ENCODE measurements at regions not wholly inside any gene's neighbourhood (a gene's known extent, or its start where the extent isn't known, plus 50 kb on each side); places are given as distances from the start of the nearest gene placed in this dataset.
"Not testable (repeated sequence)": the region's sequence is repeated elsewhere in the genome, so short reads cannot be mapped to it uniquely, and the experiment has no call there.

DNA sequence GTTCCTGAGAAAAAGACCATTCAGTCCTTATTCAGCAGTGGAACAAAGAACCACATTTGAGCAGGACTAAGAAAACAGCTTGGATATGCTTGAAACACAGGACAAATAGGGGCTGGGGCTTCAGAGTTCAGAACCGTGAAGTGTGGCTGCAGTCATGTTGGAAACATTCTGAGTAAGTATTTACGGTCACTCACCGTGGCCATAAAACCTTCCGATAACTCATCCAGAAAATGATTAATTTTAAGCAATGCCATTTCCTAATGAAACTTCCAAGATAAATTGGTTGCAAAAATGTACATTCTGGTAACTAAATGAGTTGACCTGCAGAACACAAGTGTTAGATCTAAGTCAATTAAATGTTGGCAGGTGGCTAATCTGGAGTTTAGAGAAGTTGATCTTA is 279.2 kb downstream of the CXCL12 start:
- no peak for DNase-seq (ENCODE audit: low read depth in 3 of 3)

DNA sequence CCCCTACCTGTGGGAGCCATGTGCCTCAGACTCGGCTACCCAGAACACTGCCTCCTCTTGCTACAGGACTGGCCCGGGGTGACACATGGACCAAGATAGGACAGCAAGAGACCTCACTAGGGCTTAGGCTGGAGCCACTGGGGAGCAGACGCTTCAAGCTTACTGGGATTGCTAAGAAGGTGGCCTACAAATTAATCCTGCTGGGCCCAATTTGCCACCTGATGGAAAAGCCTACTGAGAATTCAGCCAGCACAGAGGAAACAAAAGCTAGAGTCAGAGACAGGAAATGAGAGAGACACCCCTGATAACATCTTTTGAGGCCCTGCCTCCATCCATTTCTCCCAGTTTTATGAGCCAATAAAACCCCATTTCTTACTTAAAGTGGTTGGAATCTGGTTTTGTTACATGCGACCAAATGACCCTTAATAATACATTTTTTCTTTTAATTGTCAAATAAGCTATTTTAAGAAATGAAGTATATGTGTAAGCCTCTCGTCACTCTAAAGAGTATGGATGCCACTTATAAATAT is 282.1 kb downstream of the CXCL12 start:
- DNase-seq (ENCODE audit: low read depth in 3 of 3) = no peak

DNA sequence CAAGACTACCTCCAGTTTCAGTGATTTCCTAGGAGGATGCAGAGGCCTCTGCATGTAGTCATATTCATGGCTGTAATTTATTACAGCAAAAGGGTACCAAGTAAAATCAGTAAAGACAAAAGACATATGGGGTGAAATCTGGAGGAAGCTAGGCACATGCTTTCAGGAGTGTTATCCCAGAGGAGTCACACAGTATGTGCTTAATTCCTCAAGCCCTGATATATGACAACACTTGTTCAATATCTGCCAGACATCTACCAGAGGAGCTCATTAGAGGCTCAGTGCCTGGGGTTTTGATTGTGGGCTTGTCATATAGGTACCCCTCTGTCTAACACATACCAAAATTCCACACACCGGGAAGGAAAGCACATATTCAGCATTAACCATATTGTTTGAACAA is 283.8 kb downstream of the CXCL12 start:
- DNase-seq (ENCODE audit: low read depth in 3 of 3) = no peak

DNA sequence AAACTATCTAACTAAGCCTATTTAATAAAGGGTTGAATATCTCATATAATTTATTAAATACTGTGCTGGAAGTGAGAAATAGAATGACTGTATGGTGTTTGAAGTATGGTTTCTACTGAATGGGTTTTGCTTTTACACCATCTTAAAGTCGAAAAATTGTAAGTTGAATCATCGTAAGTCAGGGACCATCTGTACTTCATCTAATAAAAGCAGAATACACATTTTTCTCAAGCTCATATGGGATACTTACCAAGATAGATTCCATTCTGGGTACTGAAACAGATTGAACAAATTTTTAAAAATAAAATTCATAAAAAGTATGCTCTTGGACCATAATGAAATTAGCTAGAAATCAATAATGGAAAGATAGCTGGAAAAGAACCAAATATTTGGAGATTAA is 285.4 kb downstream of the CXCL12 start:
- DNase-seq (ENCODE audit: low read depth in 3 of 3) = no peak

DNA sequence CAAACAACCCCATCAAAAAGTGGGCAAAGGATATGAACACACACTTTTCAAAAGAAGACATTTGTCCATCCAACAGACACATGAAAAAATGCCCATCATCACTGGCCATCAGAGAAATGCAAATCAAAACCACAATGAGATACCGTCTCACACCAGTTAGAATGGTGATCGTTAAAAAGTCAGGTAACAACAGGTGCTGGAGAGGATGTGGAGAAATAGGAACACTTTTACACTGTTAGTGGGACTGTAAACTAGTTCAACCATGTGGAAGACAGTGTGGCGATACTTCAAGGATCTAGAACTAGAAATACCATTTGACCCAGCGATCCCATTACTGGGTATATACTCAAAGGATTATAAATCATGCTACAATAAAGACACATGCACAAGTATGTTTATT is 288.7 kb downstream of the CXCL12 start:
- not testable (repeated sequence) for DNase-seq (ENCODE audit: low read depth in 3 of 3)

DNA sequence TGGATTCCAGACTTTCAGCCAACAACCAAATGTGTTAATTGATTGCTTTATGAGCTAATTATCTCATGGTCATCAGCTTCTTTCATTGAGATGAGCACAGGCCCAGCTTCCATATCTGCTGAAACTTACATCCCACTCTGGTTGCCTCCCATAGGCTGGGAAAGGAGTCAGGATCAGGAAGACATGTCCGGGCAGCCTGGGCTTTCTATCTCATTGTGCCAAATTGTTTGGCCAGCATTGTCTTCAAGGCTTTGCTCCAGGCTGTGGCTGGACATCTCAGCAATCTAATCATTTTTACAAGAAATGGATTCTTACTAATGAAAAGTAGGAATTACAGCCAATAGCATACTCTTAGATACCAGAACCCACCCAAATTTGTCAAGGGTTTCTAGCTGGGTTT is 295.2 kb downstream of the CXCL12 start:
- DNase-seq (ENCODE audit: low read depth in 3 of 3) = no peak

DNA sequence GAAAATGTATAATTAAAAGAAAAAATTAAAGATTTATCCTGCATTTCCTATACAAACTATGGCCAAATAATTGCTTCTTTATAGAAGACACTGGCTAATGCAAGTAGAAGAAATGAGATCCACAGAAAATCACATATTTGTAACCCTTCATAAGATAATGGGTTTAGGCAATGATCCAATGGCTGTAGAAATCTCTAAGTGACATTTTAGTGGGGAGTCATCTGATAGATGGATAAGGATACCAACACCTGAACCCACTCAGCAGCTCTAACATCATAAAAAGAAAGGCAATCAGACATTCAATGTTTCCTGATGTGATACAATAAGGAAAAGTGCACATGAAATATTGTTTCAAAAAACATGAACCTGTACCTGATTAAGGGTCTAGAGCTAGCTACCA is 297.5 kb downstream of the CXCL12 start:
- DNase-seq (ENCODE audit: low read depth in 3 of 3) = no peak

DNA sequence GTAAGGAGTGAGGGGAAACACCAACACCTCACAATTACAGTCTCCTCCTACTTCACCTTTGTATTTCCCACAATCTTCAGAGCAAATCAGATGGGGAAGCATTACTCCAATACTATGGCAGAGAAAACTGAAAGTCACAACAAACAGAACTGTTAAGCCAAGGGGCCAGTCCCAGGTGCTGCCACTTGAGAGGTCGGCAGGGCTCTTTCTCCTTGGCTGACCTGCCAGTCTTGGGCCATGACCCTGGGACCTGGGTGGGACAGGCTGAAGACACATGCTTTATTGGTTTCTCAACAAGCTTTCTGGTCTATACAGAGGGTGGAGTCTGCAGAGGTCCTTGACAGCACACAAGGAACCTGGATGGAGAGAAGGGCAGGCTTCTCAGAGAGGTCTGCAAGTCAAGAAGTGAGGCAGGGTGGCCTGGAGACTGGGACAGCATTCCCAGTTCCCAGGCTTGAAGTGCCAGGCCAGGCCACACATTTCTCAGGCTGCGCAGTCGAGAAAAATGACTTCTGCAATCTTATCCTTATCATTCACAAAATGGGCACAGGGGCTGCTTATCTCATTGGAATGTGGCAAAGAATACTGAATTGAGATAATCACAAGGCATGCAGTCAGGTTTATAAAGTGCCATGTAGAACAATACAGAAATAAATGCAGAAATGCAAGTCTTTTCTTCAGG is 301.0 kb downstream of the CXCL12 start:
- no peak for DNase-seq (ENCODE audit: low read depth in 3 of 3)

DNA sequence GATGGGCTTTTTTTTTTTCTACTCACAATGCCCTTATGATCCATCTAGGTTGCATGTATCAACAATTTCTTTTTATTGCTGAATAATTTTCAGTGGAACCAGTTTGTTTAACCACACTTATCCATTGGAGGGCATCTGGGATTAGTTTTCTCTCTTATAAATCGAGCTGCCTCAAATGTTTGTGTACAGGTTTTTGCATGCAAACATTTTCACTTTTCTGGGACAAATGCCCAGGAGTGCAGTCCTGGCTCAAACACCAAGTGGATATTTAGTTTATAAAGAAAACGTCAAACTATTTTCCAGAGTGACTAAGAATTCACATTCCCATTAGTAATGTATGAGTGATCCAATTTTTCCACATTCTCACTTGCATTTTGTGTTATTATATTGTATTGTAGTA is 313.4 kb downstream of the CXCL12 start:
- DNase-seq (ENCODE audit: low read depth in 3 of 3) = no peak

DNA sequence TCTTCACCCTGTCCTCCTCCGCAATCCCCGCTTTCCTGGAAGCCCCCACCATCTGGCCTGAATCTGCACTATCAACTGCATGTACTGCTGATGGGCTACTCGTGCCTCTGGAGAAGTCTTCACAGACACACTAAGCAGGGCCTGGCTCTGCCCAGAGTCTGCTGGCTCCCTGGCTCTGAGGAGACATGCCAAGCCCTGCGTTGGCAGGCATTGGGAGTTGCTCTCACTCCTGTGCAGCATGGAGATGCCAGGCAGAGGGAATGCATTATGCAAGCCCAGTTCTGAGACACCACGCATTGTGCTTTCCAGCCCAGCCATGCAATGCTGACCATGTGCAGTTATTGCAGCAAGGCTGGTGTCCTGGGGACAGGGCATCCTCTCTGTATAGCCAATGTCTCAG is 314.6 kb downstream of the CXCL12 start:
- no peak for DNase-seq (ENCODE audit: low read depth in 3 of 3)

DNA sequence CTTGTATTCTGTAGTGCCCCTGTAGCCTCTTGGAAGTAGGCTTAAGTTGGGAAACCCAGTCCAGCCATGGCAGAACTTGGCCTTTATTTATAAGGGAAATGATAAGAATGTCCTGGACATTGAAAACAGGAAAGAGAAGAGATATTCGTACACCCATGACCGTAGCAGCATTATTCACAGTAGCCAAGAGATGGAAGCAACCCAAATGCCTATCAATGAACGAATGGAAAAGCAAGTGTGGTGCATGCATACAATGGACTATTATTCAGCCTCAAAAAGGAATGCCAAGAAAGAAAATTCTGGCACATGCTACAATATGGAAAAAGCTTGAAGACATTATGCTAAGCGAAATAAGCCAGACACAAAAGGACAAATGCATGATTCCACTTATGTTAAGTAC is 315.3 kb downstream of the CXCL12 start:
- DNase-seq (ENCODE audit: low read depth in 3 of 3) = no peak

DNA sequence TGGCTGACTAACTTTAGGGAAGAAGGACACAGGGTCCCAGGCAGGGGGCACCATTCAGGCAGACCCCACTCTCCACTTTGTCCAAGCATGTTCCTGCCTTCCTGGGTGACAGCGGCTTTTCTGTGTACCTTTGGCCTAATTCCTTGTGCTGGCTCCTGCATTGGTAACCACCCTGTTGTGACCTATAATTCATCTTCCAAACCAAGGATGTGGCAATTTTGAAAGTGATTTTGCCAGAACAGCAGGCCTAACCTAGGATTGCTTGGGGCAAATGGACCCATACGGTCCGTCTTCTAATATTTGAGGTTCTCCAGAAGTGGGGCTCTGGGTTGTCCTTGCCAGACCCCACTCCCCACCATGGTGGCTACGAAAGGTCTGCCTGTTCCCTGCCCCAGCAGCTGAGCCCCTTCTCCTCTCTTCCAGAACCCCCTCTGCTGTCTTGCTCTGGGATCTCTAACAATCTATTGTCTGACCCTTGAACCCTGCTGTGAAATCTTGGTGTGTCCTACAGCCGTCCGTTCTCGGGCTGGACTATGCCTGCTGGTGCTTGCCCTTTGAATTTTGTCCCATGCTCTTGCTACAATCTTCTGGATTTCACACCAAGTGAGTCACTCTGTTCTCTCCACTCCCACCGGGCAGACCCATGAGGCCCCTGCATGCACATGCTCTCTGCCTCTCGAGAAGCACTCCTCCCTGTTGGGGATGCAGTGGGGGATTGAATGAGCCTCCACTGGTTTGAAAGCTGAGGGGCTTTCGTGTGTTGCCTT is 316.0 kb downstream of the CXCL12 start:
- no peak for DNase-seq (ENCODE audit: low read depth in 3 of 3)

DNA sequence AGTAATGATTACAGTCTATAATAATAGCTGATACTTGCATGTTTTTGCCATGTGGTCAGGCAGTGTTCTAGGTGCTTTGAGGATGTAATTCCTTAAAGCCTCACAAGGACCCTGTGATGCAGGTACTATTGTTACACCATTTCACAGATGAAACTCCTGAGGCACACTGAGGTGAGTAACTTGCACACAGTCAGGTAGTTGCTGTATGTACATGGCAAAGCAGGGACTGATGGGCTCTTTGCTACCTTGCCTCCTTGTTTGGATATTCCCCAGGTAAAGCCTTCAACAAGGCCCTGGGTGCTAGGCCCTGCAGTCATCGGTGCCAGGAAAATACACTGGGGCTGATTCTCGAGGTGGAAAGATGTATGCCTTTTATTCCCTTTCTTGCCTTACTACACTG is 317.5 kb downstream of the CXCL12 start:
- DNase-seq (ENCODE audit: low read depth in 3 of 3) = no peak

DNA sequence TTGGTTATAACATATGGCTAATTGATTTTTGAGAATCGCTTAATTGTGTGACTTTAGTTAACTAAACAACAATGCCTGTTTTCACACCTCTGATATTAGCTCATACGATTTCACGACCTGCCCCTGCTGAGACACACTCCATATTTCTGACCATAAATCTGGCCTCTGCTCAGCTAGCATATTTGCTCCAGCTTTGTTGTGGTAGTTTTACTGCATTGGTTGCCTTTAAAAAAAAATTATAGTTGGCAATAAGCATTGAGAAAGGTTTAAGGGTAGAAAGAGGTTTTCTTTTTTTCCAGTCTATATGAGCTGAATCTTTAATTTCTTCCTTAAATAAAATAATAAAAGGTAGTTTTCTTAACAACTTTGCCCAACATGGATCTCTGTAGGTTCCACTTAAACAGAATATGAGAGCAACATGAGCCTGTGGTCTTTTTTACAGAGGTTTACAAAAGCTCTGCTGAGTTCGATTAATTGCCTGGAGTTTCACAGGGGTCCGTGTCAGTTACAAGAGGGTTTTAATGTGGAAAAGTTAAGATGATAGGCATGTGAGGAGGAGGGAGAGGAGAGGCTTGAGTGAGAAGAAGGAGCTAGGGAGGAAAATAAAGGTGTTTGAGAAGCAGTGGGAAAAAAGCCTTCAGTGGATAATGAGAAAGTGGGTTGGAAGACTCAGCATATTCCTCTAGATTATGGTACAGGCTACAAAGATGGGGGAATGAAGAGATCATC is 318.2 kb downstream of the CXCL12 start:
- no peak for DNase-seq (ENCODE audit: low read depth in 3 of 3)

DNA sequence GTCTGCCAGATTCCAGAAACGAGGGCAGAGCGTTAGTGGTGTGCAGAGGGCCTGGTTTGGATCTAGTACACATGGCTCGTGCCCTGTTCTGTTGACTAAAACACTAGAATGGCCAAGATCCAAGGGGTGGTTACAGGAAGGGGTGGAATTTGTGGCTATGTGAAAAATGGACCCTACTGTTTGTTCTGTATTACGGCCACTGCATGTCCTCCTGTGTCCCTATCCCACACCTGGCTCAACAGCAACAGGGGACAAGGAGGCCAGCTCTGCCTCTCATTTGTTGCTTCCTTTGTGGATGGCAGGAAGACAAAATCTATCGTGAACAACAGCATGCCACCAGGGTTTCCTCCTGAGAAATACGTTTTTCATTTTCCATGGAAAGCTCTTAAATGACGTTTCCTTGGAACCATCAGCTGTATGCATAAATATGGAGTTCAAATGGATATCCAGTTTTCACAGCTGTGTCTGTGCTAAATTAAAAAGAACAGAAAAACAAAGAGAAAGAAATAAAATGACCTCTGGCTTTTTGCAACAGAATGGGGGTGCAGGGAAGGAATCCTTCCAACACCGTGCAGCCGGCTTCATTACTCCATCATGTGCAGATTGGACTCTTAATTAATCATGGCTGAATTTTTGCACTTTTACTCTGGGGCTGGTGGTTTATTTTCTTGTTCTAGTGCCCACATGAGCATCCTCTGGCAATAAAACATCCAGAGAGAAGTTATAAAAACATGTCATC is 318.9 kb downstream of the CXCL12 start:
- no peak for DNase-seq (ENCODE audit: low read depth in 3 of 3)

DNA sequence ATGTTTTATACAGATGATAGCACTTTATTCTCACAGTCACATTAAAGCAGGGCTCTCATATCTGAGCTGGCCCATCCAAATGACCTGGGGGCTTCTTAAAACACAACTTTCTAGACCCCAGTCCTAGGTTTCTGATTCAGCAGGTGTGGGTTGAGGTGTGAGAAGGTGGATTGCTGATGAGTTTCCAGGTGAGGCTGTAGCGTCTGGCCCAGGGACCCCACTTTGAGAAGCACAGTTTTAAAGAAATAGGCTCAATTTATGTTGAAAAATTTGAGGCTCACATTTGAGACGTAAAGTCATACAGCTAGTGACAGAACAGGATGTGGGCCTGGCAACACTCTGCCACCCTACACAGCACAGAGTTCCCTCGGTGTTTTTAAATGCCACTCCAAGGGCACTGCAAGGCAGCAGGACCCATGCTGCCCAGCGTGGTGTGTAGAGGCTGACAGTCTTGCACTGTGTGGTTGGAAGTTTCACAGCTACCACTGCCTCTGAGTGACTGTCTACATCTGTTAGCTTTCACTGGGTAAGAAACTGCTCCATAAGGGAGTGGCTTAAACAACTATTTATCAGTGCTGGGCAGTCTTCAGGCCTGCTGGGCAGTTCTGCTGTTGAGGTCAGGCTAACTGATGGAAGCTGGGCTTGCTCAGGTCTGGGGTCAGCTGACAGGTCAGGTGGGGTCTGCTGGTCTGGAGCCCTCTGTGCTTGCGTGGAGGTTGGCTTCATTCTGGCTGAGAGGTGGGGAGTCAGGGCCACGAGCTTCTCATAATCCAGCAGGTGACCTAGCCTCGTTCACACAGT is 319.7 kb downstream of the CXCL12 start:
- no peak for DNase-seq (ENCODE audit: low read depth in 3 of 3)

DNA sequence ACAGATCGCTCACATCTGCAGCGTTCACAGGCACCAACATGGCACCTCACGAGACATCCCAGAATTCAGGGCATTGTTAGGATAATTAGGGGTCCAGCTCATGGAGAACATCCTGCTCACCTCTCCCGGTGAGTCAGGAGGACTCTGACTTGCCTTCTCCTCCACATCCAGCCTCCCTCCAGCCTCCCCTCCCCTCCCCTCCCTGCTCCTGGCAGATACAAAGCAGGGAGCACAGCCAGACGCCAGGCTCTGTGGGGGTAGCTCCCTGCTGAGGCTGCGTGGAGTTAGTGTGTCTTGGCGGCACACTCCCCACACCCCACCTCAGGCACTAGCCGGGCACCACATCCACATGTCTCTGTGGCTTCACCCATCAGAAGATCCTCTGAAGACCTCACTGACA is 320.6 kb downstream of the CXCL12 start:
- no peak for DNase-seq (ENCODE audit: low read depth in 3 of 3)

DNA sequence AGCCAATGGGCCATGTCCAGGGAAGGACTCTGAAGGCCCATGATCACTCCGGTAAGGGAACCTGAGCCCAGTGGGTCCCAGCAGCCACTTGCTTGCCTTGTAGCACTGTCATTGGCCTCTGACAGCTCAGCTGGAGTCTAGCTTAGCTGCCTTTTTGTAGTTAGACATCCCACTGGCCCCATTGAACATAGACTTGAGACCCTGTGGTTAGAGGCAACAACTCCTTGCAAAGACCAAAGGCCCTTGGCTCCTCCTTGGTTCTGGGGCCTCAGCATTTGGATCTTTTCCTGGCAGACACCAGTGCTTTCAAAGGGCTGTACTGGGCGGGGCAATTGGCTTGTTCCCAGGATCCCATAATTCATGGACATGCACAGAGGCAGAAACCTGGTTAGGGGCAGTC is 321.2 kb downstream of the CXCL12 start:
- DNase-seq (ENCODE audit: low read depth in 3 of 3) = no peak

DNA sequence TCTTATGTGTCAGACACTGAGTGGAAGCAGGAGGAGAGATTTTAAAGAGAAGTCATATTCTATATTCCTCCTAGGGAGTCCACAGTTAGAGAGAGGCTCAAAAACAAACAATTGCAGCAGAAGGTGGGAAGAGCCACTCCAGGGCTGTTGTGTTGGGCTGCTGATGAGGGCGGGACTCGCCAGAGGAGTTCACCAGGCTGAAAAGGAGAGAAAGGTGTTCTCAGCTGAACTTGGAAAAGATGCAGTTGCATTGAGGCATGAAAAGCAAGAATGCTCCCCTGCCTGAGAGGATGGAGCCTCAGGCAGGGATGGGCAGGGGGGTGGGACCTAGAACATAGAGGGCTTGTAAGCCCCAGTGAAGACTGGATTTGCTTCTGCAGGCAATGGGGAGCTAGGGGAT is 324.2 kb downstream of the CXCL12 start:
- DNase-seq (ENCODE audit: low read depth in 3 of 3) = no peak

DNA sequence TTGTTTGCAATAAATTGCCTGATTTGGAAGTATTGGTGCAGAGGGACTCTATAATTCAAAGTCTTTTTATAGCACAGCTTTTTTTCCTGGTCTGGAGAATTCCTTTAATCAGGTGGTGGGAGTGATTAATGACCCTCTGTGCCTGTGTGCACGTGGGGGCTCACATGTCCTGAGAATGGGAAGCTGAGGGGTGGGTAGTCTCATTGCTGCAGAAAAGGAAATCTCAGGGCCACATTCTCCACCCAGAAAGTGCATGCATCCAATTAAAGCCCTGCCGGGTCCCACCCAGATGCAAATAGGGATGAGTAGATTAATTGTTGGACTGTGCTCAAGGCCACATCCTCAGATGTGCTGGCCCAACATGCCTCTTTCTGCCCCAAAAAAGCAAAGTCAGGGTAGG is 324.7 kb downstream of the CXCL12 start:
- DNase-seq (ENCODE audit: low read depth in 3 of 3) = no peak

DNA sequence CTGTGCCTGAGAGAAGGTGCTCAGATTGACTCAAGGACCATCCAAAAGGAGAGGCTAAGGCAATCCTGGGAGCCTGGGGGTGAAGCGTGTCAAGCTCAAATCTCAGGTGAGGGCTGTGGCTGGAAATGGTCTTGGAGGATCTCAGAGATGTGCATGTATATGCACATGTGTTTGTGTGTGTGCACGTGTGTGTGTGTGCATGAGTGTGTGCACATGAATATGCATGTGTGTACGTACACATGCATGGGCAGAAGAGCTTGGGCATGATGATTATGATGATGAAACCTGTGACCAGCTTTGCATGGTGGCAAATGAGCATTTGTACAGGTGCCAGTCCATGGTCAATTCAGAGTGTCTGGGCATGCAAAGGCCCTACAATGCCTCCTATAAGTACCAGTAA is 326.6 kb downstream of the CXCL12 start:
- no peak for DNase-seq (ENCODE audit: low read depth in 3 of 3)

Data from stimulated activated CD4-positive, alpha-beta T cell treated with anti-CD3 and anti-CD28 coated beads, TNF-alpha, amount 100 ng/mL, for 4 hours (primary cell).